ENCODE measurements at regions not wholly inside any gene's neighbourhood (a gene's known extent, or its start where the extent isn't known, plus 50 kb on each side); places are given as distances from the start of the nearest gene placed in this dataset.

- TF ChIP-seq TSHZ2 (CRISPR knock-in tag; IDR thresholded peaks at IDR 0.05) (no peak), ZFP3 (CRISPR knock-in tag; IDR thresholded peaks at IDR 0.05) (no peak), RARB (CRISPR knock-in tag; IDR thresholded peaks at IDR 0.05) (no peak), ESRRG (CRISPR knock-in tag; IDR thresholded peaks at IDR 0.05) (no peak), ZC3H10 (CRISPR knock-in tag; IDR thresholded peaks at IDR 0.05) (no peak), TOX (CRISPR knock-in tag; IDR thresholded peaks at IDR 0.05; ENCODE audit: borderline replicate concordance) (no peak), ZNF8 (CRISPR knock-in tag; IDR thresholded peaks at IDR 0.05) (no peak), PATZ1 (CRISPR knock-in tag; IDR thresholded peaks at IDR 0.05; ENCODE audit: borderline replicate concordance) (no peak), CREB5 (CRISPR knock-in tag; IDR thresholded peaks at IDR 0.05; ENCODE audit: low read depth) (no peak), TCF4 (CRISPR knock-in tag; IDR thresholded peaks at IDR 0.05; ENCODE audit: borderline replicate concordance) (no peak), CSDC2 (CRISPR knock-in tag; IDR thresholded peaks at IDR 0.05) (no peak), GLIS3 (CRISPR knock-in tag; IDR thresholded peaks at IDR 0.05) (no peak), ZNF70 (CRISPR knock-in tag; IDR thresholded peaks at IDR 0.05) (no peak), CSRNP3 (CRISPR knock-in tag; IDR thresholded peaks at IDR 0.05) (no peak)
Observed at GRCh38 chr3:20478436-20478835, 292.4 kb upstream of the SGO1 start.

Measured in SK-N-SH treated with all-trans-retinoic acid at 6 μM for 48 hours (cell line).